A673 (cell line): ENCODE measurements at regions not wholly inside any gene's neighbourhood (a gene's known extent, or its start where the extent isn't known, plus 50 kb on each side); places are given as distances from the start of the nearest gene placed in this dataset.

Experiments
- CTCF ChIP-seq: fragments of 300-800, 200-600 bp; sonication (generic); conservative IDR thresholded peaks from 2 replicates; pipeline ENCODE4 v1.5.1; 2017; ENCODE audit warnings: low read depth, mild to moderate bottlenecking, antibody characterized with exemption, low read length, moderate library complexity, mixed read lengths
- EZH2 ChIP-seq: fragments of 200-600 bp; sonication (generic); IDR thresholded peaks from 2 replicates; pipeline ENCODE4 v1.6.1; 2017; ENCODE audit warnings: borderline replicate concordance, low read depth, mild to moderate bottlenecking, mixed read lengths, antibody characterized with exemption, low read length; ENCODE audit not compliant: poor library complexity, severe bottlenecking

DNA sequence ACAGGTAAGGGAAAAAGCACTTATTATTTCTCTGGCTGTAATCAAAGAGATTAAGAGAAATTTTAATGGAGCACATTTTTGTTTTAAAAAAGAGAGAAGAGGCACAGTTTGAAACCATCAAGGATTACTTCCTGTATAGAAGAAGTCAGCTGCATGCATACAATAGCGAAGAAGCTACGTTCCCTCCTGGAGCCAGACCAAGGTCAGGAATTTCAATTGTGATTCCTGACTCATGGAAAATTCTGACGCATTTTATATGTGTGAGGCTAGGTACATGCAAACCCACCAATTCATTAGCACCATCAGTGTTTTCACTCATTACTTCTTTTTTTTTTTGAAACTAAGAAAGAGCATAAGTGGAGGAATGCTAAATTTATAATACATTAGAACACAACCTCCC, 232.7 kb upstream of the SGK1 start:
- TF ChIP-seq CTCF (no peak), EZH2 (no peak)
